Gastroesophageal sphincter (tissue), 4 donors: ENCODE measurements at regions not wholly inside any gene's neighbourhood (a gene's known extent, or its start where the extent isn't known, plus 50 kb on each side); places are given as distances from the start of the nearest gene placed in this dataset.

Source experiments
- ATAC-seq: fragments of 150-250 bp; one replicate; pipeline ENCODE4 v1.9.1; 2016; ENCODE audit warnings: mild to moderate bottlenecking, moderate library complexity
- H3K27ac ChIP-seq, 4 donors: fragments of 200-600 bp; sonication (generic) in 3 of 4; 1 replicate in 3 of 4; 2 replicates in 1 of 4; pipeline ENCODE4 v1.5.1; 2016 to 2019
- H3K27me3 ChIP-seq: fragments of 200-600 bp; sonication (generic); one replicate; pipeline ENCODE4 v1.5.1; 2019
- H3K36me3 ChIP-seq, 2 donors: fragments of 200-600 bp; sonication (generic); one replicate each; pipeline ENCODE4 v1.5.1; 2019; ENCODE audit warnings: control low read depth in 1 of 2
- H3K4me1 ChIP-seq, 3 donors: fragments of 200-600 bp; sonication (generic); 1 replicate in 2 of 3; 2 replicates in 1 of 3; pipeline ENCODE4 v1.5.1; 2016 to 2019; ENCODE audit warnings: control low read depth in 2 of 3
- H3K4me3 ChIP-seq, 2 donors: fragments of 200-600 bp; sonication (generic); one replicate each; pipeline ENCODE4 v1.5.1; 2019; ENCODE audit warnings: mild to moderate bottlenecking in 1 of 2, moderate library complexity in 1 of 2
- H3K9me3 ChIP-seq, 3 donors: fragments of 200-600 bp; sonication (generic); one replicate each; pipeline ENCODE4 v1.5.1; 2017 to 2019; ENCODE audit warnings: control low read depth in 2 of 3
- EP300 ChIP-seq: sonication (generic); formaldehyde crosslinking; IDR thresholded peaks from one replicate; pipeline ENCODE4 v1.6.1; 2017; ENCODE audit warnings: antibody characterized with exemption, mild to moderate bottlenecking
- POLR2A ChIP-seq, 2 donors: fragments of 450-650 bp; IDR thresholded peaks; one replicate each; pipeline ENCODE4 v1.6.1; 2017; ENCODE audit warnings: antibody characterized with exemption in 2 of 2, mild to moderate bottlenecking in 2 of 2, moderate library complexity in 1 of 2
- POLR2AphosphoS5 ChIP-seq: sonication (generic); formaldehyde crosslinking; IDR thresholded peaks from one replicate; pipeline ENCODE4 v1.6.1; 2017; ENCODE audit warnings: antibody characterized with exemption
- WGBS, 2 donors: methylation state at CpG; one replicate each; pipeline ENCODE4 v1.1.5; 2018; ENCODE audit warnings: low coverage in 1 of 2; 5-methylcytosine and 5-hydroxymethylcytosine counted together
- TF ChIP-seq, protein P1 (sequence below), 4 experiments: fragments of 200-600 bp in 2 of 4; fragments of 450-650 bp in 2 of 4; sonication (generic) in 1 of 4; IDR thresholded peaks; one replicate each; pipeline ENCODE4 v1.5.1; 2017 to 2019; ENCODE audit warnings: antibody characterized with exemption in 4 of 4, mild to moderate bottlenecking in 2 of 4, moderate library complexity in 2 of 4

DNA sequence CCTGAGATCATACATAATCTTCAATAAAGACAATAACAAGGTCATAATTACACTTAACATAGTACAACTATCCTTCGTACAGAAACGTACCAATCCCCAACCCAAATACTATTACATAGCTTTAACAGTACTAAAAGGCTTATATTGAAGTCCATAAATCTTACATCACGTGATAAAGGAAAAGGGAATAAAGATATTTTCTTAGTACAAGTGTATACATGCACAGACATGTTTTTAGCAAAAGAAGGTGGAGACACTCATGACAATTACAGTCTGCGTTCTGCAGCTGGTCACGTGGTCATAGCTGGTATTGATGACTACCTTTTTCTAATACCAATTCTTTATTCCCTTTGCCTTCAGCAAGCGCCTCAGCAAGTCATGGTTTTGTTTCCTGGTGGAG, 464.5 kb upstream of the SLITRK5 start:
- Histone ChIP-seq H3K4me3 (no peak overlapping the region), H3K4me1 (no peaks in the 10 kb centered on the region), H3K27ac (no peak overlapping the region), H3K9me3 (no peaks in the 10 kb centered on the region), H3K36me3 (no peaks in the 10 kb centered on the region), H3K27me3 (no peaks in the 10 kb centered on the region)
- no peak for ATAC-seq
- no peak for TF ChIP-seq POLR2A (IDR thresholded peaks at IDR 0.05)
- 89 to 93% methylated on average over 6 of the region's 6 CpGs for WGBS, 2 donors

- no peak for ATAC-seq
- Histone ChIP-seq H3K4me3 (no peak overlapping the region), H3K27me3 (no peaks in the 10 kb centered on the region), H3K27ac (no peak overlapping the region), H3K4me1 (no peaks in the 10 kb centered on the region), H3K36me3 (no peaks in the 10 kb centered on the region), H3K9me3 (no peaks in the 10 kb centered on the region)
- TF ChIP-seq POLR2A (IDR thresholded peaks at IDR 0.05): no peak
- TF ChIP-seq POLR2AphosphoS5: no peak
- TF ChIP-seq EP300: no peak
- TF ChIP-seq, protein P1, sequence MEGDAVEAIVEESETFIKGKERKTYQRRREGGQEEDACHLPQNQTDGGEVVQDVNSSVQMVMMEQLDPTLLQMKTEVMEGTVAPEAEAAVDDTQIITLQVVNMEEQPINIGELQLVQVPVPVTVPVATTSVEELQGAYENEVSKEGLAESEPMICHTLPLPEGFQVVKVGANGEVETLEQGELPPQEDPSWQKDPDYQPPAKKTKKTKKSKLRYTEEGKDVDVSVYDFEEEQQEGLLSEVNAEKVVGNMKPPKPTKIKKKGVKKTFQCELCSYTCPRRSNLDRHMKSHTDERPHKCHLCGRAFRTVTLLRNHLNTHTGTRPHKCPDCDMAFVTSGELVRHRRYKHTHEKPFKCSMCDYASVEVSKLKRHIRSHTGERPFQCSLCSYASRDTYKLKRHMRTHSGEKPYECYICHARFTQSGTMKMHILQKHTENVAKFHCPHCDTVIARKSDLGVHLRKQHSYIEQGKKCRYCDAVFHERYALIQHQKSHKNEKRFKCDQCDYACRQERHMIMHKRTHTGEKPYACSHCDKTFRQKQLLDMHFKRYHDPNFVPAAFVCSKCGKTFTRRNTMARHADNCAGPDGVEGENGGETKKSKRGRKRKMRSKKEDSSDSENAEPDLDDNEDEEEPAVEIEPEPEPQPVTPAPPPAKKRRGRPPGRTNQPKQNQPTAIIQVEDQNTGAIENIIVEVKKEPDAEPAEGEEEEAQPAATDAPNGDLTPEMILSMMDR (IDR thresholded peaks at IDR 0.05): no peak
- WGBS, 2 donors: 61 to 64% methylated on average over 4 of the region's 4 CpGs
These were observed 463.7 kb upstream of the SLITRK5 start for GRCh38 chr13:87207280-87208003.

- WGBS, 2 donors: 82 to 92% methylated on average over 2 of the region's 2 CpGs
These were observed 462.5 kb upstream of the SLITRK5 start for GRCh38 chr13:87208636-87209035.

GRCh38 chr13:87234981-87235380, 436.2 kb upstream of the SLITRK5 start:
- Histone ChIP-seq H3K27ac (no peak overlapping the region), H3K36me3 (no peaks in the 10 kb centered on the region), H3K4me3 (no peak overlapping the region), H3K27me3 (no peaks in the 10 kb centered on the region), H3K9me3 (no peaks in the 10 kb centered on the region), H3K4me1 (no peaks in the 10 kb centered on the region)
- no peak for TF ChIP-seq POLR2A (IDR thresholded peaks at IDR 0.05)
- TF ChIP-seq, protein P1 (IDR thresholded peaks at IDR 0.05): no peak
- no peak for TF ChIP-seq POLR2AphosphoS5
- no peak for TF ChIP-seq EP300
- WGBS, 2 donors: 83 to 89% methylated on average over 1 to 2 of the region's 2 CpGs
- no peak for ATAC-seq

More at GRCh38 chr13:87208636-87209035, 462.5 kb upstream of the SLITRK5 start:
- ATAC-seq: no peak
- Histone ChIP-seq H3K36me3 (no peaks in the 10 kb centered on the region), H3K9me3 (no peaks in the 10 kb centered on the region), H3K4me3 (no peak overlapping the region), H3K27ac (no peak overlapping the region), H3K27me3 (no peaks in the 10 kb centered on the region), H3K4me1 (no peaks in the 10 kb centered on the region)
- no peak for TF ChIP-seq EP300
- TF ChIP-seq, protein P1 (IDR thresholded peaks at IDR 0.05): no peak

DNA sequence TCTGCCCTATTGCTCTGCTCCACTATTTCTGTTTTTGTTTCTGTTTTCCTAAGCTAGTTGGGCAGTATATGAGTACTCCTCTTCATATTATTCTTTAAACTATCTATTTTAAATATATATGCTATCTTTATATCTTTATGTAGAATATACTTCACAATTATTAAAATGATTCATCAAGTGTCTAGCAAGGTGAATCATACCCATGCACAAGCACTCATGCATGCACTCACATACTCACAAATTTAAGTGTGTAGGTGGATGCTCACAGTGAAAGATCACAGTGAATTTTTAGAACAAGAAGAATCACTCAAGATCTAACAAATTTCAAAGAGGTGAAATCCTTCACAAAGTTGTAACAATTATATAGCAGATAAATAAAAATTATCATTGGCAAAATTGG, 435.6 kb upstream of the SLITRK5 start:
- no peak for ATAC-seq
- Histone ChIP-seq H3K4me1 (no peaks in the 10 kb centered on the region), H3K4me3 (no peak overlapping the region), H3K9me3 (no peaks in the 10 kb centered on the region), H3K27ac (no peak overlapping the region), H3K27me3 (no peaks in the 10 kb centered on the region), H3K36me3 (no peaks in the 10 kb centered on the region)
- TF ChIP-seq POLR2A (IDR thresholded peaks at IDR 0.05): no peak
- TF ChIP-seq, protein P1 (IDR thresholded peaks at IDR 0.05): no peak
- TF ChIP-seq POLR2AphosphoS5: no peak
- TF ChIP-seq EP300: no peak
